SK-N-SH (cell line): ENCODE measurements at regions not wholly inside any gene's neighbourhood (a gene's known extent, or its start where the extent isn't known, plus 50 kb on each side); places are given as distances from the start of the nearest gene placed in this dataset.

ENCODE experiments used
- CTCF ChIA-PET: fragments of 300-600, 350-600 bp; formaldehyde crosslinking; extraction: SDS; loops from one replicate; lab custom pipeline; 2021; lab: Yijun Ruan, JAX
- POLR2A ChIA-PET: fragments of 350-600 bp; sonication (Branson Sonifier 250); formaldehyde crosslinking; extraction: SDS; loops from one replicate; lab custom pipeline; 2020; ENCODE audit warnings: antibody characterized with exemption, inconsistent platforms; lab: Yijun Ruan, JAX
- DNase-seq: peaks from one replicate; pipeline ENCODE4 v3.0.0; 2012
- H2AFZ ChIP-seq: fragments of 200-600 bp; sonication (generic); 2 replicates; pipeline ENCODE4 v1.8.1; 2016; ENCODE audit warnings: antibody characterized with exemption, mild to moderate bottlenecking, low read depth
- H3F3A ChIP-seq: fragments of 200-600 bp; sonication (generic); replicated peaks from 2 replicates; pipeline ENCODE3; 2016; ENCODE audit warnings: antibody characterized with exemption, mild to moderate bottlenecking; ENCODE audit not compliant: insufficient read depth
- H3K27ac ChIP-seq, 2 experiments: fragments of 200-500 bp in 1 of 2; fragments of 200-600 bp in 1 of 2; sonication (Bioruptor generic) in 1 of 2; sonication (generic), shearing (Covaris generic) in 1 of 2; 2 replicates each; pipeline versions ENCODE4 v1.5.1 to v1.6.1; 2014 to 2016; ENCODE audit warnings: low read depth in 2 of 2, inconsistent platforms in 1 of 2, low read length in 1 of 2, mild to moderate bottlenecking in 1 of 2, mixed read lengths in 1 of 2
- H3K27me3 ChIP-seq: fragments of 200-600 bp; sonication (generic), shearing (Covaris generic); 2 replicates; pipeline ENCODE4 v1.6.1; 2016; ENCODE audit warnings: mixed run types; ENCODE audit not compliant: insufficient read depth
- H3K36me3 ChIP-seq, 2 experiments: fragments of 200-500 bp in 1 of 2; fragments of 200-600 bp in 1 of 2; sonication (Bioruptor generic) in 1 of 2; sonication (generic) in 1 of 2; replicated peaks in 1 of 2; 2 replicates each; pipeline versions ENCODE3 to v1.5.1; 2014 to 2016; ENCODE audit warnings: low read length in 1 of 2, mild to moderate bottlenecking in 1 of 2; ENCODE audit not compliant: insufficient read depth in 2 of 2, control insufficient read depth in 1 of 2
- H3K4me1 ChIP-seq, 2 experiments: fragments of 200-500 bp in 1 of 2; fragments of 200-600 bp in 1 of 2; sonication (Bioruptor generic) in 1 of 2; sonication (generic), shearing (Covaris generic) in 1 of 2; 2 replicates each; pipeline versions ENCODE4 v1.5.1 to v1.6.1; 2014 to 2016; ENCODE audit warnings: low read depth in 1 of 2, low read length in 1 of 2, mixed run types in 1 of 2; ENCODE audit not compliant: insufficient read depth in 2 of 2, control insufficient read depth in 1 of 2
- H3K4me2 ChIP-seq: fragments of 200-600 bp; sonication (generic), shearing (Covaris generic); 2 replicates; pipeline ENCODE4 v1.6.1; 2017; ENCODE audit warnings: mixed run types
- H3K4me3 ChIP-seq, 2 experiments: fragments of 200-500 bp in 1 of 2; fragments of 200-600 bp in 1 of 2; sonication (Bioruptor generic) in 1 of 2; sonication (generic), shearing (Covaris generic) in 1 of 2; 2 replicates each; pipeline versions ENCODE4 v1.5.1 to v1.8.1; 2014 to 2016; ENCODE audit warnings: low read depth in 2 of 2, inconsistent platforms in 1 of 2, low read length in 1 of 2, mild to moderate bottlenecking in 1 of 2, mixed read lengths in 1 of 2, moderate library complexity in 1 of 2
- H3K79me2 ChIP-seq: fragments of 200-600 bp; sonication (generic); 2 replicates; pipeline ENCODE4 v1.8.1; 2017; ENCODE audit warnings: mild to moderate bottlenecking; ENCODE audit not compliant: insufficient read depth
- H3K9ac ChIP-seq: fragments of 200-600 bp; sonication (generic); 2 replicates; pipeline ENCODE4 v1.6.1; 2017; ENCODE audit warnings: mixed run types
- H3K9me2 ChIP-seq: fragments of 200-600 bp; sonication (generic); 2 replicates; pipeline ENCODE4 v1.6.1; 2017; ENCODE audit warnings: mixed run types
- H3K9me3 ChIP-seq: fragments of 200-600 bp; sonication (generic); 2 replicates; pipeline ENCODE4 v1.6.1; 2017; ENCODE audit warnings: mixed run types, mild to moderate bottlenecking, moderate library complexity
- H4K20me1 ChIP-seq: fragments of 200-600 bp; sonication (generic); 2 replicates; pipeline ENCODE4 v1.6.1; 2017; ENCODE audit warnings: mild to moderate bottlenecking, mixed run types; ENCODE audit not compliant: insufficient read depth
- CHD2 ChIP-seq: fragments of 150-350 bp; IDR thresholded peaks from 2 replicates; pipeline ENCODE4 v1.6.1; 2018; ENCODE audit warnings: low read length; ENCODE audit not compliant: partially characterized antibody
- EZH2phosphoT487 ChIP-seq: fragments of 200-600 bp; sonication (generic); IDR thresholded peaks from 2 replicates; pipeline ENCODE4 v1.6.1; 2017; ENCODE audit warnings: low read depth, mixed run types, mild to moderate bottlenecking, antibody characterized with exemption, moderate library complexity, borderline replicate concordance
- FOSL2 ChIP-seq: IDR thresholded peaks from 2 replicates; pipeline ENCODE4 v1.4.0; 2012; ENCODE audit warnings: low read depth, mild to moderate bottlenecking, moderate library complexity, borderline replicate concordance
- FOXM1 ChIP-seq: IDR thresholded peaks from 2 replicates; pipeline ENCODE4 v1.4.0; 2012; ENCODE audit warnings: low read depth, mild to moderate bottlenecking
- GABPA ChIP-seq: IDR thresholded peaks from 2 replicates; pipeline ENCODE4 v1.4.0; 2012; ENCODE audit warnings: low read depth, mild to moderate bottlenecking
- POLR2AphosphoS5 ChIP-seq: IDR thresholded peaks from 2 replicates; pipeline ENCODE4 v1.6.1; 2012; ENCODE audit warnings: low read depth, low read length
- RAD21 ChIP-seq: IDR thresholded peaks from 2 replicates; pipeline ENCODE4 v1.6.1; 2012; ENCODE audit warnings: mild to moderate bottlenecking, low read length
- RCOR1 ChIP-seq: fragments of 150-350 bp; IDR thresholded peaks from 2 replicates; pipeline ENCODE4 v1.6.1; 2017; ENCODE audit warnings: antibody characterized with exemption, low read length
- RFX5 ChIP-seq: IDR thresholded peaks from 2 replicates; pipeline ENCODE4 v1.6.1; 2012; ENCODE audit warnings: mild to moderate bottlenecking, improper control_type of control experiment, low read length
- SIN3A ChIP-seq: IDR thresholded peaks from 2 replicates; pipeline ENCODE4 v1.6.1; 2012; ENCODE audit warnings: low read depth, mild to moderate bottlenecking, low read length, moderate library complexity, borderline replicate concordance
- TAF1 ChIP-seq: IDR thresholded peaks from 2 replicates; pipeline ENCODE4 v1.6.1; 2012; ENCODE audit warnings: low read depth, mild to moderate bottlenecking, low read length, moderate library complexity, borderline replicate concordance
- WGBS: methylation state at CpG from one replicate; pipeline ENCODE4 v1.1.6; 2017; ENCODE audit warnings: low lambda C conversion rate; 5-methylcytosine and 5-hydroxymethylcytosine counted together
- TF ChIP-seq, protein P1 (sequence below): IDR thresholded peaks from 2 replicates; pipeline ENCODE4 v1.6.1; 2012; ENCODE audit warnings: mild to moderate bottlenecking, low read depth, low read length, moderate library complexity
- TF ChIP-seq, protein P2 (sequence below): IDR thresholded peaks from 2 replicates; pipeline ENCODE4; 2012
- TF ChIP-seq, protein P3 (sequence below): IDR thresholded peaks from 2 replicates; pipeline ENCODE4 v1.4.0; 2012; ENCODE audit warnings: low read depth, borderline replicate concordance

DNA sequence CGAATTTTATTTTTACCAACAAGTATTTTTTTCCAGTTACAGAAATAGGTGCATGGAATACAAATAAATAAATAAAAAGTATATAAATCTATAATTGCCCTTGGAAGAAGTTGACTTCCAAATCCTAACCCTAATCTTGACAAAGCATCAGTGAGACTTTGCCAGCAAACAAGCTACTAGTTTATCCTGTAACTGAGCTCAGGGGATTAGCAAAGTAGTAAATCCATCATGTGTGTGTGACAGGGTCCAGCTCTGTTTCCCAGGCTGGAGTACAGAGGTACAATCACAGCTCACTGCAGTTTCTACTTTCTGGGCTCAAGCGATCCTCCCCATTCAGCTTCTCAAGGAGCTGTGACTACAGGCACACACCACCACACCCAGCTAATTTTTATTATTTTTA, 948.0 kb upstream of the CNTNAP5 start:
- CTCF ChIA-PET = no interaction called here
- no peak overlapping the region for H3K27ac ChIP-seq
- H3K79me2 ChIP-seq = no peaks in the 10 kb centered on the region
- H2AFZ ChIP-seq = no peak overlapping the region
- no peak overlapping the region for H3K4me2 ChIP-seq
- POLR2A ChIA-PET = no interaction called here
- H3F3A ChIP-seq = no peaks in the 10 kb centered on the region
- H3K4me1 ChIP-seq = no peaks in the 10 kb centered on the region
- H3K27me3 ChIP-seq = no peaks in the 10 kb centered on the region
- no peak overlapping the region for H3K4me3 ChIP-seq
- no peak overlapping the region for H3K9ac ChIP-seq
- H3K9me2 ChIP-seq = no peaks in the 10 kb centered on the region
- no peaks in the 10 kb centered on the region for H4K20me1 ChIP-seq
- TF ChIP-seq CHD2 (no peak), EZH2phosphoT487 (no peak), TAF1 (no peak), RAD21 (no peak), RCOR1 (no peak), SIN3A (no peak)
- TF ChIP-seq, protein P1, sequence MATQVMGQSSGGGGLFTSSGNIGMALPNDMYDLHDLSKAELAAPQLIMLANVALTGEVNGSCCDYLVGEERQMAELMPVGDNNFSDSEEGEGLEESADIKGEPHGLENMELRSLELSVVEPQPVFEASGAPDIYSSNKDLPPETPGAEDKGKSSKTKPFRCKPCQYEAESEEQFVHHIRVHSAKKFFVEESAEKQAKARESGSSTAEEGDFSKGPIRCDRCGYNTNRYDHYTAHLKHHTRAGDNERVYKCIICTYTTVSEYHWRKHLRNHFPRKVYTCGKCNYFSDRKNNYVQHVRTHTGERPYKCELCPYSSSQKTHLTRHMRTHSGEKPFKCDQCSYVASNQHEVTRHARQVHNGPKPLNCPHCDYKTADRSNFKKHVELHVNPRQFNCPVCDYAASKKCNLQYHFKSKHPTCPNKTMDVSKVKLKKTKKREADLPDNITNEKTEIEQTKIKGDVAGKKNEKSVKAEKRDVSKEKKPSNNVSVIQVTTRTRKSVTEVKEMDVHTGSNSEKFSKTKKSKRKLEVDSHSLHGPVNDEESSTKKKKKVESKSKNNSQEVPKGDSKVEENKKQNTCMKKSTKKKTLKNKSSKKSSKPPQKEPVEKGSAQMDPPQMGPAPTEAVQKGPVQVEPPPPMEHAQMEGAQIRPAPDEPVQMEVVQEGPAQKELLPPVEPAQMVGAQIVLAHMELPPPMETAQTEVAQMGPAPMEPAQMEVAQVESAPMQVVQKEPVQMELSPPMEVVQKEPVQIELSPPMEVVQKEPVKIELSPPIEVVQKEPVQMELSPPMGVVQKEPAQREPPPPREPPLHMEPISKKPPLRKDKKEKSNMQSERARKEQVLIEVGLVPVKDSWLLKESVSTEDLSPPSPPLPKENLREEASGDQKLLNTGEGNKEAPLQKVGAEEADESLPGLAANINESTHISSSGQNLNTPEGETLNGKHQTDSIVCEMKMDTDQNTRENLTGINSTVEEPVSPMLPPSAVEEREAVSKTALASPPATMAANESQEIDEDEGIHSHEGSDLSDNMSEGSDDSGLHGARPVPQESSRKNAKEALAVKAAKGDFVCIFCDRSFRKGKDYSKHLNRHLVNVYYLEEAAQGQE = no peak
- TF ChIP-seq, protein P2, sequence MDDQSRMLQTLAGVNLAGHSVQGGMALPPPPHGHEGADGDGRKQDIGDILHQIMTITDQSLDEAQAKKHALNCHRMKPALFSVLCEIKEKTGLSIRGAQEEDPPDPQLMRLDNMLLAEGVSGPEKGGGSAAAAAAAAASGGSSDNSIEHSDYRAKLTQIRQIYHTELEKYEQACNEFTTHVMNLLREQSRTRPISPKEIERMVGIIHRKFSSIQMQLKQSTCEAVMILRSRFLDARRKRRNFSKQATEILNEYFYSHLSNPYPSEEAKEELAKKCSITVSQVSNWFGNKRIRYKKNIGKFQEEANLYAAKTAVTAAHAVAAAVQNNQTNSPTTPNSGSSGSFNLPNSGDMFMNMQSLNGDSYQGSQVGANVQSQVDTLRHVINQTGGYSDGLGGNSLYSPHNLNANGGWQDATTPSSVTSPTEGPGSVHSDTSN = no peak
- H3K36me3 ChIP-seq = no peaks in the 10 kb centered on the region
- no peak for DNase-seq
- H3K9me3 ChIP-seq = no peaks in the 10 kb centered on the region; the same call in 1 of the 2 replicates
- 30% methylated on average over 2 of the region's 2 CpGs for WGBS

DNA sequence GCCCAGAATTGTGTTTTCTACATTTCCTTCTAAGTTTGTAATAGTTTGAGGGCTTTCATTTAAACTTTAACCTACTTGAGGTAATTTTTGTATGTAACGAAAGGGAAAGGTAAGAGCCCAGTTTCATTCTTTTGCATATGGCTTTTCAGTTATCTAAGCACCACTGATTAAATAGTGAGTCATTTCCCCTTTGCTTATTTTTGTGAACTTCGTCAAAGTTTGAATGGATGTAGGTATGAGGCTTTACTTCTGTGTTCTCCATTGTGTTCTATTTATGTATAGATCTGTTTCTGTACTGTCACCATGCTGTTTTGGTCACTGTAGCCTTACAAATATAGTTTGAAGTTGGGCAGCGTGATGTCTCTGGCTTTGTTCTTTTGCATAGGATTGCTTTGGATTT, 944.8 kb upstream of the CNTNAP5 start:
- 28% methylated on average over 3 of the region's 3 CpGs for WGBS
- TF ChIP-seq GABPA = no peak
- TF ChIP-seq, protein P2 = no peak
- no peak for TF ChIP-seq FOSL2
- TF ChIP-seq, protein P1 = no peak
- no peak for TF ChIP-seq RFX5
- no peak for TF ChIP-seq FOXM1
- TF ChIP-seq, protein P3, sequence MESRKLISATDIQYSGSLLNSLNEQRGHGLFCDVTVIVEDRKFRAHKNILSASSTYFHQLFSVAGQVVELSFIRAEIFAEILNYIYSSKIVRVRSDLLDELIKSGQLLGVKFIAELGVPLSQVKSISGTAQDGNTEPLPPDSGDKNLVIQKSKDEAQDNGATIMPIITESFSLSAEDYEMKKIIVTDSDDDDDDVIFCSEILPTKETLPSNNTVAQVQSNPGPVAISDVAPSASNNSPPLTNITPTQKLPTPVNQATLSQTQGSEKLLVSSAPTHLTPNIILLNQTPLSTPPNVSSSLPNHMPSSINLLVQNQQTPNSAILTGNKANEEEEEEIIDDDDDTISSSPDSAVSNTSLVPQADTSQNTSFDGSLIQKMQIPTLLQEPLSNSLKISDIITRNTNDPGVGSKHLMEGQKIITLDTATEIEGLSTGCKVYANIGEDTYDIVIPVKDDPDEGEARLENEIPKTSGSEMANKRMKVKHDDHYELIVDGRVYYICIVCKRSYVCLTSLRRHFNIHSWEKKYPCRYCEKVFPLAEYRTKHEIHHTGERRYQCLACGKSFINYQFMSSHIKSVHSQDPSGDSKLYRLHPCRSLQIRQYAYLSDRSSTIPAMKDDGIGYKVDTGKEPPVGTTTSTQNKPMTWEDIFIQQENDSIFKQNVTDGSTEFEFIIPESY = no peak
- no peak for TF ChIP-seq POLR2AphosphoS5
- no peaks in the 10 kb centered on the region for H4K20me1 ChIP-seq
- no peaks in the 10 kb centered on the region for H3K4me1 ChIP-seq
- H3K79me2 ChIP-seq = no peaks in the 10 kb centered on the region
- H3F3A ChIP-seq = no peaks in the 10 kb centered on the region
- no peak for DNase-seq
- no peaks in the 10 kb centered on the region for H3K36me3 ChIP-seq
- POLR2A ChIA-PET = no interaction called here
- no peak overlapping the region for H3K9ac ChIP-seq
- CTCF ChIA-PET = no interaction called here
- no peaks in the 10 kb centered on the region for H3K27me3 ChIP-seq
- H3K4me3 ChIP-seq = no peak overlapping the region
- no peaks in the 10 kb centered on the region; the same call in 1 of the 2 replicates for H3K9me3 ChIP-seq
- no peak overlapping the region for H2AFZ ChIP-seq
- H3K27ac ChIP-seq = no peak overlapping the region
- H3K9me2 ChIP-seq = no peaks in the 10 kb centered on the region
- H3K4me2 ChIP-seq = no peak overlapping the region
